ENCODE measurements at regions not wholly inside any gene's neighbourhood (a gene's known extent, or its start where the extent isn't known, plus 50 kb on each side); places are given as distances from the start of the nearest gene placed in this dataset.

DNA sequence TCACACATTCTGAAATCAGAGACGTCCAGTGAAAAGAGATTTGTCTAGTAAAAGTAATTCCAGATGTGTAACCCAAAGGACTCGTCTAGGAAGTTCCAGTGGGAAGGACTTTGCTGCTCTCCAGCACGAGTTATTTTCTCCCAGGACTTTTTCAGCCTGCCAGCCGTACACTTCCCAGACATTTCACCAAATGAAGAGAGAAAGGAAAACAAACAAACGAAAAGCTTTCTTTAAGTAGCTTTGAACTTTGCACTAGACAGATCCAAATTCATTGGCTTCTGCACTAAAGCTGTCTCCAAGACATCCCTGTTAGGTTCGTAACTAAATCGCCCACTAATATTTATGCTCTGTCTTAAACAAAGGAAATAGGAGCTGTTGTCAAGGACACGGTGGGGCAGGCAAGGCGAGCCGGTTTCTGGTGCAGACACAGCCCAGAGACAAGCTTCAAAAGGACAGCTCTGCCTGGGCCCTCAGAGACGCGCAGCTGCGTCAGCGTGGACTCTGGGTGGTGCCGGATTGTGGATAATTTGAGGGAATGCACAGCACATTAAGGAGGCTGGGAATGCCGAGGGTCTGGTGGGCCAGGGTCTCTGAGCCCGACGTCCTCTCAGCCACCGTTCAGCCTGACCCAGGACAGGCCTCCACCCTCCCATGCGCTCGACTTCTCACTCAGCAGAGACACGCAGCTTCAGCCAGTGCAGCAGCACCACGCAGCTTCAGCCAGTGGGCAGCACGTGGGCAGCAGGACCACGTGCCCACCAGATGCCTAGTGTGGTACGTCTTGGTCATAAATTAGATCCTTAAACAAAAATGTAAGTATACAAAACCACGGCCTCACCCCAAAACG lies 64.1 kb upstream of the INSIG1 start:
- Histone ChIP-seq H2AFZ (ENCODE audit: low read depth, low read length, poor library complexity, severe bottlenecking) (no peak overlapping the region), H3K4me2 (ENCODE audit: low read length) (no peak overlapping the region), H3K4me3 (replicated peaks in 1 of 2; ENCODE audit: low read depth in 1 of 2, low read length in 2 of 2) (no peak overlapping the region), H3K4me1 (ENCODE audit: control insufficient read depth in 1 of 2, insufficient read depth in 2 of 2, low read length in 2 of 2) (peaks cover 5 to 33% of the 10 kb centered on the region in 2 experiments; a peak in 3 of 4 replicates), H3K27ac (ENCODE audit: low read depth, low read length) (no peak overlapping the region), H3K79me2 (ENCODE audit: insufficient read depth, low read length) (no peaks in the 10 kb centered on the region), H3K9me3 (ENCODE audit: control insufficient read depth in 1 of 2, insufficient read depth in 1 of 2, low read depth in 1 of 2, low read length in 2 of 2) (no peaks in the 10 kb centered on the region), H4K20me1 (ENCODE audit: insufficient read depth) (no peaks in the 10 kb centered on the region), H3K27me3 (ENCODE audit: insufficient read depth, low read length) (no peaks in the 10 kb centered on the region), H3K9me2 (ENCODE audit: insufficient read depth) (no peaks in the 10 kb centered on the region), H3K9ac (ENCODE audit: low read length) (no peak overlapping the region), H3K36me3 (ENCODE audit: control insufficient read depth in 1 of 2, insufficient read depth in 2 of 2, low read length in 2 of 2) (no peaks in the 10 kb centered on the region)
- no TSS peak for BruUV-seq (replicated peaks)
- ChIA-PET RAD21 (ENCODE audit: low non-redundant PET in 1 of 2, low total read pairs in 2 of 2, uncharacterized antibody in 2 of 2, unreplicated experiment in 2 of 2) (no interaction called here), POLR2A (no interaction called here), CTCF (interaction anchor here (2.2 kb wide), 1 partner anchor 111 kb away, joined by 5 read pairs; no protein-coding TSS in a partner anchor)
- ATAC-seq (no peak), DNase-seq (ENCODE audit: low read depth, low spot score) (no peak)
- intact Hi-C loops (cut with micrococcal nuclease): no loop called here
- no peak for TF ChIP-seq TCF7L2 (IDR thresholded peaks at IDR 0.05; ENCODE audit: borderline replicate concordance, extremely low read depth, insufficient read depth, insufficient read length)
- no peak for TF ChIP-seq ELF1 (IDR thresholded peaks at IDR 0.05; ENCODE audit: borderline replicate concordance, low read depth)
- TF ChIP-seq, protein P1, sequence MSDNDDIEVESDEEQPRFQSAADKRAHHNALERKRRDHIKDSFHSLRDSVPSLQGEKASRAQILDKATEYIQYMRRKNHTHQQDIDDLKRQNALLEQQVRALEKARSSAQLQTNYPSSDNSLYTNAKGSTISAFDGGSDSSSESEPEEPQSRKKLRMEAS (IDR thresholded peaks at IDR 0.05): no peak
- no peak for TF ChIP-seq FOSL1 (IDR thresholded peaks at IDR 0.05; ENCODE audit: low read depth)
- no peak for TF ChIP-seq REST (IDR thresholded peaks at IDR 0.05; ENCODE audit: low read depth)
- no peak for TF ChIP-seq POLR2AphosphoS5 (IDR thresholded peaks at IDR 0.05; ENCODE audit: low read depth, low read length)
- no peak for TF ChIP-seq CEBPB (IDR thresholded peaks at IDR 0.05; ENCODE audit: low read depth)
- no peak for TF ChIP-seq ZFX (IDR thresholded peaks at IDR 0.05)
